HG03342 (cell line): ENCODE measurements at regions not wholly inside any gene's neighbourhood (a gene's known extent, or its start where the extent isn't known, plus 50 kb on each side); places are given as distances from the start of the nearest gene placed in this dataset.

ENCODE experiments used
- ATAC-seq: cut with Tn5 transposase; IDR thresholded peaks from one replicate; pipeline ENCODE4 v1.9.1; 2021; ENCODE audit warnings: mild to moderate bottlenecking, moderate library complexity; ENCODE audit not compliant: unreplicated experiment

DNA sequence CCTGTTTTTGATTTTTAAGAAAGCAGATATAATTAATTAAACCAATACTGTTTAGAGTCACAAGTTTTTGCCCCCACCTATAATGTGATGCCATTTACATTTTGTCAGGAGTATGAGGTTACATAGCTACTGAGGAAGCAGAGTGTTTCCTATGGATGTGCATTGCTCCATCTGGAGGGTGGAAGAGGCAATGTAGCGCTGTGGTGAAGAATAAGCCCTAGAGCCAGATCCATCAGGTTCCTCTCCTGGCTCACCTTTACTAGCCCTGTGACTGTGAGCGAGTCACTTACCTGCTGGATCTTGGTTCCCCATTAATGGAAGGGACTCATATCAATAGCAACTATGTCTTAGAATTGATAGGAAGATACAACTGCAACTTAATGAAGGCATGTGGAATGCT lies 216.0 kb downstream of the GPAM start:
- no peak for ATAC-seq

DNA sequence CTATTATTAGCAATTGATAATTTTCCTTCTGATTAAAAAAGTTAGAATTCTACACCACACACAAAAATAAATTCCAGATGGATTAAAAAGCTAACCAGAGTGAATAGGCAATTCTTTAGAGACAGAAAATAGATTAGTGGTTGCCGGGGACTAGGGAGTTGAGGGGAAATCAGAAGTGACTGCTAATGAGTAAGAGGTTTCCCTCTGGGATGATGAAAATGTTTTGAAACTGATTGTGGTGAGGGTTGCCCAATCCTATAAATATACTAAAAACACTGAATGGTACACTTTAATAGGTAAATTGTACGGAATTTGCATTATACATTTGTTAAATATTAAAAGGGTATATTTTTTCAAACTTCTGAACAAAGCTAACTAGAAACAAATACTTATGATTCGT lies 214.9 kb downstream of the GPAM start:
- no peak for ATAC-seq

DNA sequence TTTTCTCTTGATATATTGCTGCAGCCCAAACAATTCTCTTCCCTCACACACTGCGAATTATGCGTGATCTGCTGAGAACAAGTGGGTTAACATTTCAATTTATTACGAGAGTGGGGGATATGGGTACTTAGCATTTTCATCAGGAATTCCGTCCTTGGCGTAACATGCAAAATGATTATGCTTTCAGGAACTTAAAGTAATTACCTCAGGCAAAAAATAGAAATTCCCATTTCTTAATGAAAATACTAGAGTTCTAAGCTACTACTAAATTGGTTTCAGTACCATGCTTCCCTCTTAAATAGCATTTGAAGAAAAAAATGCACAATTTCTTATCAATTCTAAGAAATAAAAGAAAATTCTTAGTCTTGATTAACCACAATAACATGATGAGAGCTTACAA lies 213.5 kb downstream of the GPAM start:
- no peak for ATAC-seq

DNA sequence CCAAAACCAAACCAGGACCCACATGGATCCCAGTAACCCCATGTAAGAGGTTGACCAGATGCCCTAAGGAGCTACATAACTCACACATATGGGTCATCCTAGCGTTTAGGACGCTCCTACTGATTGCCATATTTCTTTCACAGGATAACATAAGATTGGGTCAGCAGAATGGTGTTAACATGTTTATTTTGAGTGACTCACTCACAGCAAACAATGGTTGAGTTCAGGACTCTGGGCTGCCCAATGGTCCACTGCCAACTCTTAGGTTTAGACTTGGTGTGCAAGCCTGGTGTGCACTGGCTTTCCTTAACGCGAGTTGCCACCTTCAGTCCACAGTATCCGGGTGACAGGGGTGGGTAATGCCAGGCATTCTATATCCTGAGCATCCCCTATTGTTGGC lies 211.5 kb downstream of the GPAM start:
- ATAC-seq, result no peak

DNA sequence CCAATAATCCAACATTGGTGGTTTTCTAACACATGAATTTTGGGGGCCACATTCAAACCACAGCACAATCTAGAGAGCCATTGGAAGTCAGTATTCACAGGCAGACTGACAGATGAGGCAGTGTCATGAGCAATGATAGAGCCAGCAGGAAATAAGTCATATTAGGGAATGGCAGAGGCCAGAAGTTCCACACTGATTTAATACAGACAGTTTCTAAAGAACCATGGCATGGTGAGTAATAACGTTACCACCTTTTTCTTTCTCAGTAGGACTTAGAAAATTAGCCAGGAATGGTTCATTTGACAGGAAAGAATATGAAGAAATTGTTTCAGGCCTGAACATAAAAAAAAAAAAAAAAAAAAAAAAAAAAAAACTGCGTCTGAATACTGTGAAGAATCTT lies 210.3 kb downstream of the GPAM start:
- no peak for ATAC-seq

DNA sequence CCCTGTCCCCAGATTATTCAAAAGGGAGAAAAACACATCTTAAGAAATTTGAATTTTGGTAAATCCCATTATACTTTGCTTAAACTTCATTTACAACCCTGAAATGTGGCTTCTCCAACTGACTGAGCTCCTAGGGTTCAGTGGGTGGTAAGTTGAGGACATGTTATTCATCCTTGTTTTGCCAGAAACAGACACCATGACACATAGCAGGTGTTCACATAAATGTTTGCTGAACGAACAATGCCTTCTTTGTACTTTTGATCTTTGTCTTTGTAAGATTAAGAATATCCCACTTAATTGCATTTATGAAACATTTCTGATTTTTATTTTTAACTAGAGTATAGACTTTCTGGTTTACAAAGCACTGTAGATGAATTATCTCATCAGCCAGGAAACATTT lies 209.7 kb downstream of the GPAM start:
- ATAC-seq, result no peak

DNA sequence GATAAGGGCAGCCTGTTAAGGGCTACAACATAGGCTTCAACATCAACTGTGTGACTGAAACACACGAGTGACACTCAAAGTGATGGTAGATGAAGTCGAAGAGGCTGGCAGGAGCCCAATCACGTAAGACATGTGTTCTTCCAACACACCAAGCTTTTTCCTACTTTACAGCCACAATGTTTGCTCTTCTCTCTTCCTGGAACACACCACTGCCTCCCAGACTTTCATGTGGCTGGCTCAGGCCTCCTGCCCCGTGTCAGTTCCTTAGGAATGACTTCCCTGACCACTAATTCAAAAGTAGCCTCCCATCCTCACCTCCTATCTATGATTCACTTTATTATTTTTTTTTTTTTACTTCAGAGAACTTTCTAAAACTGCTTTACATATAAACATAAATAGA lies 209.2 kb downstream of the GPAM start:
- no peak for ATAC-seq

DNA sequence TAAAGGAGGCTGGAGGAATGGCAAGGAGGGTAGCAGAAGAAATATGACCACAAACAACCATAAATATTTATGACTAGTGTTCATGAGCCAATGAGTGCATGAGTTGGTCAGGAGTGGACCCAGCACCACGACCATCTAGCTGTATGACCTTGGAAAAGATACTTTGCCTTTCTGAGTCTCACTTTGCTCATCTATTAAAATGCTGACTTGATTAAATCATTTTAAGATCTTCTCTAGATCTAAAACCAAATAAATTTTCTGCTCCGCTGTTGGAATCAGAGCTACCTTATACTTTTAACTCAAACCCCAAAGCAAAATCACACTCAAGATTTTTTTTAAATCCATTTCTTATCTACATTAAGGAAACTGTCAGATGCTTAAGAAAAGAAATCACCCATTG lies 207.0 kb downstream of the GPAM start:
- no peak for ATAC-seq

DNA sequence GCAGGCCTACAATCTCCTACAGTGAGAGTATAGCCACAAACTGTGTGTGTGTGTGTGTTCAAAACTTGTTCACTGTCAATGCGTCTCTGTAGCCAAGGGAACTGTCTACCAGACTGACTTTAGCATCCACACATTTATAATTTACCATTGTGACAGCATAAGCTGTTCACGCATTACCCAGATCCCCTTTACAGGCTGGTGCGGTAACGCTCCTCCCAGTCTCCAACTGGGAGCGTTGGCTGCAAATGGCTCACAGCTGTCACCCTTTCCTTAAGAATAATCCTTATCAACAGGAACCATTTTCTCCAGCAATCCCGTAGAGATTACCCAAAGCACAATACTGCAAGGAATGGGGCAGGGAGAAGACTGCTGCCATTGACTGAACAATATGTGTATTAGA lies 199.5 kb downstream of the GPAM start:
- ATAC-seq, result no peak

DNA sequence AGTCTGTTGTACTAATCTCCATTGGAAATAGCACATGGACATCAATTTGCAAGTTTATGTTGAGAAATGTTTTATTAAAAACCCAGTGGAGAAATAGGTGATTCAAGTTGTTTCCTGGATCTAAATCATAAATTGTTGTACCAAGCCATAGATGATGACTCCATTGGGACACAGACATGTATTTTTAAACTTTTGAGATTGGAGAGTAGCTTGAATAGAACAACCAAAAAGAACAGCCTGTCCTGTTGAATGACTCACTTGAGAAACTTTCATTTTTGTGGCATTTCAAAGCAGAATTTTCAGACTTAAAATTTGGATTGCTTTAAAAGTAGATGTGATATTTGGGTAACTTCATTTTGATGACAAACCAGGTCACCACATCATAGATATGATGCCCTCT lies 197.5 kb downstream of the GPAM start:
- ATAC-seq, result no peak

DNA sequence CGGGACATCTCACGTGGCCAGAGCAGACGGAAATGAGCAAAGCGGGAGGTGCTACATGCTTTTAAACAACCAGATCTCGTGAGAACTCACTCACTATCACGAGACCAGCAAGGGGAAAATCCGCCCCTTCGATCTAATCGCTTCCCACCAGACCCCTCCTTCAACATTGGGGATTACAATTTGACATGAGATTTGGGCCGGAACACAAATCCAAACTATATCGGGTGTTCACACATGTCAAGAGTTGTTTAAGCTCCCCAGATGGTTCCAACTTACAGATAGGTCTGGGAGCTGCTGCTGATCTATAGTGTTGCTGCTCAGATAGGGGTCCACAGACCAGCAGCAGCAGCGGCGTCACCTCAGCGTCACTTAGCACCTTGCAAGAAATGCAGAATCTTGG lies 194.9 kb downstream of the GPAM start:
- ATAC-seq, result no peak

DNA sequence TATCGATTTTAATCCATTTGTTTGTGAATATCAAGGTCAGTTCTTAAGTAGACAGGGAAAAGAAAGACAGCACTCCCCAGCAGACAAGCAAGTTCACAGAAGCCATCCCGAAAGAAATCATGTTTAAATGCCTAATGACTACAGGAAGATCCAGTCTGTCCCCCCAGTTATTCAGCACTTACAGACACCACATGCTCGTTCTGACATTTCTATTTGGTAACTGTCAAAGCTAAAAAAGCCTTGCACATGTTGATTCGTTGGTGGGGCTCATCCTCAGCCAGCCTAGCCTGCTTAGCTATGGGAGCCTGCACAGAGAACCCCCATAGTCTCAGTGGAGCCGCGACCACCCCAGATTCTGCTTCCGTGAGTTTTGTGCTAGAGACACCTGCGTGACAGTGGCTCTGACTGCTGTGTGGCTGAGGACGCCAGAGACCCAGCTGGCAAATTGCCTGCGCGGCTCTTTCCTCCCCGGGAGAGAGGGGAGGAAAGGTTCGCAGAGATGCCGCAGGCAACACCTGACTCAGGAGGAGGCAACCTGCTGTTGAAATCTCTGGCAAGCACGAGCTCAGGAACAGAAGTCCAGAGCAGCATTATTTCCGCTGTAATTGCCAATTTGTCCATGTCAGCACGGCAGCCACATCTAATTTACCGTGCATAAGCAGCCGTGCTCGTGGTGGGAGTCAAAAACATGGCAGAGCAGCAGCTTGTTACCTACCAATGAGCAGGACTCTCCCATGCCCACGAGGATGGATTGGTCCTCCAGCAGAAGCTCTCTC lies 194.2 kb downstream of the GPAM start:
- ATAC-seq, result no peak

DNA sequence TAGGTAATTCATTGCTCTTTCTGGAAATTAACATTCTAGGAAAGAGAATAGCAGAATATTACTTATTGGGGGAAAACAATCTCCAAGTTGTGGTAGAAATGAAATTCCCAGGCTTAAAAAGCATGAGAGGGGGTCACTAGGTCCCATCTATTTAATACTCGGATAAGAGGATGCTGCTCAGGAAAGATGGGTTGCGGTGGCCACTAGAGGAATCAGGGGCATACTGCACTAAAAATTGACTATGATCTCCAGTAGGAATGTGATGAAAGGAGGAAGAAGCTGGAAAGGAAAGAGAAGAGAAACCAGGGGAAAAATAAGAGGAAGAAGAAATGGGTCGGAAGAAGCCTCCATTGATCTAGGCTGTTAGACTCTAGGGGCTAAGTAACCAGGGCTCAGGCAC lies 192.8 kb downstream of the GPAM start:
- ATAC-seq, result no peak

DNA sequence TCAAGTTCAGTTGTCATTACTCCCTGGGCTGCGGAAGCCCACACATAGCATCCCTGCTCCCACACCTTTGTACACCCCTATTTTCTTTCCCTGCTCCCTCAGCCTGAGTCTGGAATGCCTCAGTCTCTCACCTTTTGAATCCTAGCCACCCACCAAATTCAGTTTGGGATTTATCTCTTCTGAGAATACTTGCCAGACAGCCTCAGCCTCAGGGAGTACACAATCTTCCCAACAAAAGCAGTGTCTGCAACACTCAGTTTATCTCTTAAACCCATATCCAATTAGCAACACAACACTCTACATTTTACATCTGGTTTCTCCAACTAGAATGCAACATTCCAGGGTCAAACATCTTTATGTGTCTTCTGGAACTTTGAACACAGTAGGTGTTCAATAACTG lies 190.2 kb downstream of the GPAM start:
- ATAC-seq, result no peak

DNA sequence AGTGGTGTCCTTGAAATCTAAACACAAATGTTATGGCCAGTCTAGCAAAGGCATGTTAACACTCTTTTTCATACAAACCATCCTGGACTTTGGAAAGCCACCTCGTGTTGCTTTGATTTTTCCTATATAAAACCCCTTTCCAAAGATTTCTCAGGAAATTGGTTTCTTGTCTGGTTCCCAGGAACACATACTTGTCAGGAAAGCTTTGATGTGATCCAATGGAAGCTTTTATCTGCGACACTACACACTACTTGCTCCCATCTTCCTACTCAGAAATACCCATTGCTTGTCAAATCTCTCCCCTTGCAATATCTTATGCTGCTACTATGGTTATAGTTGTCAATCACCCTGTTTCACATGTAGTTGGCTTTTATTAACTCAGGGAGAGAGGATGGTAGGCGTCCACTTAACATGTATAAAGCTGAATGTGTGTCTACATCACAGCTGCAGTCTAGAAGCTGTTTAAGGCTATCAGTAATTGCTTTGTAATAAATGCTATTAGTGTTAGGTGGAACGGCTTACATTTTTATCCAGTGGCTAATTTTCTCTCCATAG lies 189.6 kb downstream of the GPAM start:
- no peak for ATAC-seq

DNA sequence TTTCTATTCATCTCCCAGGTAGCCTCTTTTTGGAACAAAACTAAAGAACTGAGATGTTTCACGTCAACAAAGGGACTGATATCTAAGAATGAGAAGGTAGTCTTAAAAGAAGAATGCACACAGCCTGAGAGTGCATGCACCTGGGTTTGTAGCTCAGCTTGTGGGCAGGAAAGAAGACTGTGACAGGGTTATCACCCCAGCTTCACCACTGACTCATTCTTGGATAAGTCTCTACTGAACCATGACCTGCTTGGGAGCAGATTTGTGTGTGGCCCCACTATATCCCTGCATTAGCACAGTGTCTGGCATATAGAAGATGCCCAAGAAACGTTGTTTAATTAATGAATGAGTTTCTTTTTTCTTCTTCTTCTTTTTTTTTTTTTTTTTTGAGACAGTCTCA lies 187.5 kb downstream of the GPAM start:
- peak; percentile 99 for ATAC-seq

DNA sequence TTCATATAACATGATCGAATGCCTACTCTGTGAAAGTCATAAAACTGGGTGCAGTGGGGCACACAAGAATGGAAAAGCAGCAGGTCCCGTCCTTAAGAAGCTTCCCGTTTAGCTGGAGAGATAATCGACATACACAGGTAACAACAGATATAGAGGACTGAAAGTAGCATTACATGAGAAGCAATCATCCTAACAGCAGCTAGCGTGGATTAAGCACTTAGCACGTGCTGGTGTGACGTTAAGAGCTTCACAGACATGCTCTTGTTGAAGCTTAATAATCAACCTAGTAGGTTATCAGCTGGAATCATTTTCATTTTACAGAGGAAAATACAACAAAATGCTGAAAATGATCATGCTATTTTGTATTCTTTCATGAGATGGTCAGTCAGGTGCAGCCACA lies 184.8 kb downstream of the GPAM start:
- no peak for ATAC-seq

DNA sequence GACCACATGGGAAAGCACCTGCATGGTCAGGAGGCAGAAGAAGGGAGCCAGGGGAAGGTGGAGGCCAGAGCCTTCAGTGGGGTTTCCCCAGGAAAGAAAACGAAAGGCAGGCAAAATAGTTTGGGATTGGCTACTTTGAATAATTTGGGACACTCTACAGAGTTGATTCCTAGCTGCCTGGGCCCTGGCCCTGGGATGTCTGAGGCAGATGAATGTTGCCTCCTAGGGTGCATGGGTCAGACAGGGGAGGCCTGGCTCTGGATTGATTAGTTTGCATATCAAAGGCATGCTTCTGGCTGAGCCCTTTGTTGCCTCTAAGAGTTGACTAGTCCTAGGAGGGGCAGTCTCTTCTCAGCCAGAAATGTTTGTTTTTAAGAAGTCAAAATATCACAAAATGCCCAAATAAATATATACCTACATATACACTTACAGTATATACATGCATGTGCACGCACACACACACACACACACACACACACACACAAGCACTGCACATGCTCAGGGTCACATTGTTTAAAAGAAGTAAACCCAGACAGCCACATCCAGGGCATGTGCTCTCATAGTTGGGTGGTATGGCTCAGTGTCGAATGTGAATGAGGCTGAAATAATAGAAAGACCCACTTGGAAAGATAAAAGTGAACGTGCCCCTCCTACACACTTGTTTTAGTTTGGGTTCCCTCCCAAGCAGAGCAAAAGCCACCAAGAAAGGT lies 184.2 kb downstream of the GPAM start:
- no peak for ATAC-seq

DNA sequence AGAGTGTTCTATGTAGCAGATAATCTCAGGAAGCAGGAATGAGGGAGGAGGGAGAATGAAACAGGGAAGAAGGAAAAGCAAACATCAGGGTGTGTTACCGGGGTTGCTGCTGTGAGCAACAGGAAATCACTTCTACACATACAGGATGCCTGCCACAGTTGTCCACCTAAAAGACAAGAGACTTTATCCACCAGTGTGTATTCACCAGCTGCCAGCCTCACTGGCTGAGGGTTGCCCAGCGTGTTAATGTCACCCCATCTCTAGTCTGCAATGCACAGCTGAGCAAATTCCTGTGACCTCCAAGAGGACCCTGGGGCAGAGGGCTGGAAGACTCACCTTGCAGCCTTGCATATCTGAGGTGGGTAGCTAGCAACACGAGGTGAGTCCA lies 183.7 kb downstream of the GPAM start:
- ATAC-seq, result no peak

DNA sequence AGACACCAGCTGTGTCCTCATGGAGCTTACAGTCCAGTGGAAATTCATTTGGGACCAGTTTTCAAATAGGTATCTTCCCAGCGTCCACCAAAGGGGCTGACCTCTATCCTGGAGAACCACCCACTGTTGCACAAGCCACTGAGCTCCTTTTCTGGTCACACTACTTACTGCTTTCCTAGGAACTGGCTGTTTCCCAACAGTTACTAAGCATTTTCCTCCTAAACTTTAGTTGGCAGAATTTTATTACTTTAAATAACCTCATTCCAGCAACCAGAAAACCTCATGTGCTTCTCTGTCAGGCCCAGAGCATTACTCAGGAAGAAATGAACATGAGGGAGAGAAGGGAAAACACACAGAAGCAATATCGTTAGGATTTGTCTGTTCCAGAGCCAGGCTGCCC lies 183.1 kb downstream of the GPAM start:
- ATAC-seq, result no peak

DNA sequence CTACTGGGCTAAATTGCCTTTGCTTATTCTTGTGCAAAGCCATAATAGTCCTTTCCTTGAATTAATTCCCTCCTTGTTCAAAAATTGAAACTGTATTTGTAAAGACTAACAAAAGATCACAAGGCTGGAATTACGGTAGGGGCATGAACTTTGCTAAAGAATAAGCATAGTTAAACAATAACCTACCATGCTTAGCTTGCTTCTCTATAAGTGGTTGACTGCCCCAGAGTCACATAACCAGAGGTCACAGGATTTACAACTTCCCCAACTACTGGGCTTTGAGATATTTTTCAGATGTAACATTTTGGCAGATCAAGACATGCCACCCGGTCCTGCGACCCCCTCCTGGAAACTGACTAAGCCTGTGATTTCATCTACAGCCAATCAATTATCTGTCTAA lies 181.4 kb downstream of the GPAM start:
- no peak for ATAC-seq

DNA sequence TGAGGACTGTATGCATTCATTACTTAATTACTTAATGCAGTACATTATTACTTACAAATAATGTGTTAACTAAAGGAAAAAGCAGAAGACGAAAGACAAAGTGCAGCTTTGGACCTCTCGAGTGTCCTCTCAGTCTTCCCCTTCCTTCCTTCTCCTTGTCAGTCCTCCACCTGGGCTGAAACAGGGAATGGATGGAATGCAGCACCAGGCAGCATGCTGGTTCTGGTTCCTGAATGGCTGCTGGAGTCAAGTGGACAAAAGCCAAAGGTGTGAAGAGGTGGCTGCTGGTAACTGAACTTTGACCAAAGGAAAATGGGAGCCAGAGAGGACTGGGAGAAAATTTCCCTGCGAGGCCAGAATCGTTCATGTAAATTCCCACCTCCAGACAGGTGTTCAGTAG lies 179.5 kb downstream of the GPAM start:
- ATAC-seq, result no peak

DNA sequence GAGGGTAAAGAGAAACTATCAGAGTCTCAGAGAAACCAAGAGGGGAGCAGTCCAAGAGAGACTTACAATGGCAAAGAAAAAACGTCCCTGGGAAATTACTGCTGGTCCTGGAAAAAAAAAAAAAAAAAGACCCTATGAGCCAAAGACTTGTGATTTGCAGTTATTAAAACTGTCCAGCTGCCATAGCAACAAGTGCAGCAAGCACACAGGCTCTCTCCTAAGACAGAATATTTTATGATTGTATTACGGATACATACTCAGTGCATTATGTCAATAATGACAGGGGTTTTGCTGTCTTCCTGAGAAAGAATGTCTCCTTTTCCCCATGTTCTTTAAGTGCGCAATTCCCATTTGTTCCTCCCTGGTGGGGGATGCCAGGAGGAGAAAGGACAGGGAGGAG lies 178.5 kb downstream of the GPAM start:
- no peak for ATAC-seq
